AG04449 (cell line): ENCODE measurements at regions not wholly inside any gene's neighbourhood (a gene's known extent, or its start where the extent isn't known, plus 50 kb on each side); places are given as distances from the start of the nearest gene placed in this dataset.

Source experiments
- CTCF ChIA-PET: fragments of 350-600 bp; formaldehyde crosslinking; extraction: SDS; loops from one replicate; lab custom pipeline; 2021; ENCODE audit warnings: antibody characterized with exemption; lab: Yijun Ruan, JAX
- POLR2A ChIA-PET: fragments of 400-600, 350-600 bp; formaldehyde crosslinking; extraction: SDS; loops from one replicate; lab custom pipeline; 2020; ENCODE audit warnings: antibody characterized with exemption, inconsistent platforms; lab: Yijun Ruan, JAX
- DNase-seq: peaks from one replicate; pipeline ENCODE4 v3.0.0-alpha.2; 2010; ENCODE audit warnings: low read depth, low spot score
- H3K4me3 ChIP-seq: 2 replicates; pipeline ENCODE4 v1.5.1; 2011; ENCODE audit warnings: low read depth, mild to moderate bottlenecking, control low read depth, low read length
- CTCF ChIP-seq: IDR thresholded peaks from one replicate; pipeline ENCODE4 v1.5.1; 2011; ENCODE audit warnings: mild to moderate bottlenecking, moderate library complexity, low read length, control low read depth, inconsistent platforms; ENCODE audit not compliant: insufficient read depth; ENCODE audit errors: missing control alignments

GRCh38 chr22:46070803-46071450 is 79.4 kb upstream of the PPARA start:
- DNase-seq = no peak
- ChIA-PET CTCF (interaction anchor here (2.1 to 2.9 kb wide), 3 partner anchors 58 to 76 kb away, joined by 12 to 20 read pairs (median 20); no protein-coding TSS in a partner anchor), POLR2A (interaction anchor here (0.6 to 2.7 kb wide), 11 partner anchors 12 to 93 kb away, joined by 3 to 32 read pairs (median 3); no protein-coding TSS in a partner anchor)
- H3K4me3 ChIP-seq = peak overlapping the region; percentile 77
- TF ChIP-seq CTCF = no peak

DNA sequence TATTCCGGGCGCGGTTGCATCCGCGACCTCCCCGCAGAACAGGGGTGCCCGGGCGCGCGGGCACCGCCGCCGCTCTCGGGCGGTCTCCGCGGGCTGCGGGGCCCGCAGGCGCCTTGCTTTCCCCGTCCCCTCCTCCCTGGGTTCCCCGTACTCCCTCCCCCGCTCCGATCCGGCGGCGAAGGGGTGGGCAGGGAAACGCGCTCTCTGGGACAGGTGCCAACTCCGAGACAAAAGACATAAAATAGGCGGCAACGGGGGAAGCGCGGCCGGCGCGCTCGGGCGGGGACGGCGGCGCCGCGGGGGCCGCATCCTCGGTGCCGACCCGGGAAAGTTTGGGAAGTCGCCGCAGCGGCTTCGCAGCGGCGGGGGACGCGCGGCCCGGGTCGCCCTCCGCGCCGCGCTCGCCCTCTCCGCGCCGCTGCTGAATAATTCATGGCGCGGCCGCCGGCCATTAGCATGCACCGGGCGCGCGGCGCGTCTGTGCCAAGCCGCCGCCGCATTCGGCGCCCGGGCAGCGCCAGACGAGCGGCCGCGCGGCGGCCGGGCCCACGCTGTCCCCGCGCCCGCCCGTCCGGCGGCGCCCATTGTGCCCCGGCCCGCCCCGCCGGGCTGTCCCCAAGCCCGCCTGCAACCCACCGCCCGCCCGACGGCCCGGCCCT is 78.7 kb upstream of the PPARA start:
- TF ChIP-seq CTCF = no peak
- peak overlapping the region; percentile 77 for H3K4me3 ChIP-seq
- ChIA-PET POLR2A (interaction anchor here (2.5 to 2.8 kb wide), 4 partner anchors 11 to 74 kb away, joined by 10 to 32 read pairs (median 13); no protein-coding TSS in a partner anchor), CTCF (interaction anchor here (1.1 to 6.1 kb wide), 3 partner anchors 14 to 76 kb away, joined by 4 to 33 read pairs (median 6); no protein-coding TSS in a partner anchor)
- DNase-seq = peak; percentile 53

DNA sequence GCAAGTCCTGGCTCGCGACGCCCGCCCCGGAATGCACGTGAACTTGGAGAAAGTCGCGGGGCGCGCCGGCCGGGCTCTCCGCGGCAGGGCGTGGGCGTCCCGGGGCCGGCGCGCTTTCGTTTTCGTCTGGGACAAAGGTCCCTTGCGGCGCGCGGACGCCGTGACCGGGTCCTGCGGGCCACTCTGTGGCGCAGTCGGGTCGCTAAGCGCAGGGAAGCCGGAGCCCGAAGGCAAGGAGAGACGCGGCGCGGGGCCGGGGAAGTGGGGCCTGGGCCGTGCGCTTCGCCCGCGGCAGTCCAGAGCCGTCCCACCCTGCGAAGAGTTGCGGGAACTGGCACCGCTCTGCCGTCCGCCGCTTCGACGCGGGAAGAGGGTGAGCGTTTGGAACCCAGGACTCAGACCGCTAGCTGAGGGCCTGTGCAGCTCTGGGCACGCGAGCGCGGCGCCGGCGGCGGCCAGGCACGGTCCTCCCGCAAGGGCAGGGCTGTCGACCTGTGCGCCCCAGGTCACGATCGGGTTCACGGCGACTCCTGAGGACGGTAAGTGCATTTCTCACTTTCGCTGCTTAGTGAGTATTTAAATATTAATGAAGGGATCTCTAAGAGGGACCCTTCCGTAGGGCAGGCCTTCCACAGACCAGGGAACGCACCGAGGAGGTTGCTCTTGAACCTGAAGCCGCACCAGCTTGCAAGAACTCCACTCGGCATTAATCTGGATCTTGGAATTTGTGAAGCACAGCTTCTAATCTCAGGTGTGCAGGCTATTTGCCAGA is 78.0 kb upstream of the PPARA start:
- CTCF ChIA-PET = interaction anchor here (0.7 to 6.7 kb wide), 10 partner anchors 10 to 77 kb away, joined by 3 to 50 read pairs (median 8); no protein-coding TSS in a partner anchor
- peak overlapping the region; percentile 77 for H3K4me3 ChIP-seq
- DNase-seq = no peak
- POLR2A ChIA-PET = interaction anchor here (0.9 to 2.8 kb wide), 4 partner anchors 10 to 59 kb away, joined by 3 to 12 read pairs (median 4); no protein-coding TSS in a partner anchor
- no peak for TF ChIP-seq CTCF

DNA sequence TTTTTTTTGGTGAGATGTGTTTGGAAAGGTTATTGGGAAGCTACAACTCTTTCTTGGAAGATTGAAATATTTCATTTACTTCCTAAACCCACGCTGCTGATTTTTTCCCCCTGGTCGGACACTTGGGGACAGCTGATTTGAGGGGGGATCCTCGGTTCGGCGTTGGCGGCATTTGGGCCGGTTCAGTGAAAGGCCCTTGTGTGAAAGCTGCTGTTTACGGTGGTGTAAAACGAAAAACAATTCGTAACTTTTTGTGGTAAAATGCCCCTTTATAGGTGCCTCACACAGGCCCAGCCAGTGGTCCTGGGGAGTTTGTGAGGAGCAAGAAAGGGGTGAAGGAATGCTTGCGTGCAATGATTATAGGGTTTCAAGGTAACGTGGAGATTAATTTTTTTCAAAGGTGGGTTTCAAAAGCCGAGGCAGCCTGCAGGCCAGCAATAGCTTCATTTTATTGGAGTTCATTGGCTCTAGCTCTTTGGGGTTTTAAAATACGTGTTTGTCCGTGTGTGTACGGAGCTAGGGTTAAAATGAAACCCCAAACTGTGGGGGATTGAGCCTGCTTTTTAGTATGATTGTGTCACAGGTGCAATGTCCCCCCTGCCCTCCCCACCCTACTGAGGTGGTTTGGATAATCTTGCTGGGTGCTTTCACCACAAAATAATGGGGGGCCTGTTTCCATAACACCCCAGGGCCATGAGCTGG is 77.2 kb upstream of the PPARA start:
- ChIA-PET CTCF (interaction anchor here (0.7 to 6.7 kb wide), 14 partner anchors 9 to 78 kb away, joined by 3 to 50 read pairs (median 6); no protein-coding TSS in a partner anchor), POLR2A (interaction anchor here (0.9 to 2.8 kb wide), 7 partner anchors 9 to 67 kb away, joined by 3 to 12 read pairs (median 5); no protein-coding TSS in a partner anchor)
- TF ChIP-seq CTCF = no peak
- DNase-seq = no peak
- H3K4me3 ChIP-seq = peak overlapping the region; percentile 77

DNA sequence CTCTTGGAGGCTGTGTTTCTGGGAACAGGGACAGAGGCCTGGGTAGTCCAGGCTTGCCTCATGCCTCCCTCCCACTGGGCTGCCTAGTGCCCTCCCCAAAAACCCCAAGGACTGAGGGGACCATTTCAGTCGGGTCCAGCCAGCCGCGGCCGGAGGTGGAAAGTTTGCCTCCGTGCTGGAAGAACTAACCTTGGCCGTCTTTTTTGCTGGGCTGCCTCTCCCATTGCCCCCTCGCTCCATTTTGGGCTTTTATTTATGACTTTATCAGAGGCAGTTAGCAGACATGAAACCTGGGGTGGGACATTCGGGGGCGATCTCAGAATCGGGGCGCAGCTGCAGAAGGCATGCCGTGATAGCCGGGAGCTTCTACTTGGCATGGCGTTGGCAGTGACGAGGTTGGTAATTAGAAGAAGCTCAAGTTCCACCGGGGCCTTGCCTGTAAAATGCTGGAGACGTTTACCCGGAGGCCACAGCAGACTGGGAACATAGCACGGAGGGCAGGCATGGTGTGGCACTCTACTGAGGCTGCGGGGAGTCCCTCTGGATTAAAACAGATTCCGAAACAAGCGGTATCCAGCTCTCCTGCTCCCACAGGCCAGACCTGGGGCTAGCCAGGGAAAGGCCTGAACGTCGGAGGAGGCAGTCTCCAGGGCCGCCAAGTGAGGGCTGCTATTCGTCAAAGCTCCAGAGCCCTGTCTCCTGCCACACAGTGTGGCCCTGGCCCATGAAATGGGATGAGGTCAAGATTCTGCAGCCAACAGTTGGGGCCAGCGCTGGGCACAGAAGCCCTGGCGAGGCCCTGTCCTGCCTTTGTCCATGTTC is 76.4 kb upstream of the PPARA start:
- TF ChIP-seq CTCF = no peak
- H3K4me3 ChIP-seq = peak overlapping the region; percentile 77
- CTCF ChIA-PET = interaction anchor here (0.8 to 6.7 kb wide), 12 partner anchors 8 to 79 kb away, joined by 3 to 50 read pairs (median 6); no protein-coding TSS in a partner anchor
- POLR2A ChIA-PET = interaction anchor here (1.1 to 2.8 kb wide), 6 partner anchors 8 to 67 kb away, joined by 4 to 12 read pairs (median 6); no protein-coding TSS in a partner anchor
- DNase-seq = no peak
